ENCODE measurements at regions not wholly inside any gene's neighbourhood (a gene's known extent, or its start where the extent isn't known, plus 50 kb on each side); places are given as distances from the start of the nearest gene placed in this dataset.

- ATAC-seq (ENCODE audit: low read depth) = no peak
- no peak overlapping the region for H2AK9ac ChIP-seq (replicated peaks; ENCODE audit: low read depth, low read length, poor library complexity)
- H2AFZ ChIP-seq (replicated peaks; ENCODE audit: low read length, poor library complexity) = no peak overlapping the region
- H3K4me3 ChIP-seq (ENCODE audit: insufficient read depth, low read depth, low read length) = no peak overlapping the region
- H2BK5ac ChIP-seq (ENCODE audit: low read depth, low read length, poor library complexity, severe bottlenecking) = no peak overlapping the region
- H4K91ac ChIP-seq (ENCODE audit: insufficient read depth, low read depth, low read length) = no peak overlapping the region
- intact Hi-C loops (cut with micrococcal nuclease) (no loop called here), dilution Hi-C loops (cut with HindIII; ENCODE audit: low sequenced_read_pairs, unreplicated experiment) (no loop called here), in situ Hi-C loops (cut with MboI; ENCODE audit: low sequenced_read_pairs) (no loop called here)
- no peak overlapping the region for H3K4ac ChIP-seq (ENCODE audit: low read depth, low read length)
- H3K14ac ChIP-seq (replicated peaks; ENCODE audit: low read depth, low read length) = no peak overlapping the region
- H4K5ac ChIP-seq (ENCODE audit: low read depth, low read length) = no peak overlapping the region
- H2BK120ac ChIP-seq (ENCODE audit: low read depth, low read length) = no peak overlapping the region
- no peak overlapping the region for H3K27ac ChIP-seq (ENCODE audit: insufficient read depth, low read length)
- no peak overlapping the region for H3K9ac ChIP-seq (ENCODE audit: low read depth, low read length)
- H3K18ac ChIP-seq (ENCODE audit: low read depth, low read length) = no peak overlapping the region
- ChIA-PET POLR2A (ENCODE audit: unreplicated experiment) (no interaction called here), CTCF (no interaction called here)
- no peak overlapping the region for H2BK20ac ChIP-seq (ENCODE audit: low read depth, low read length)
- no peak overlapping the region for H2AK5ac ChIP-seq (ENCODE audit: low read depth, low read length)
- BruUV-seq (replicated peaks) = no TSS peak
- H4K8ac ChIP-seq (ENCODE audit: low read depth in 2 of 2, low read length in 2 of 2) = no peak overlapping the region
- H3K4me2 ChIP-seq (ENCODE audit: low read depth, low read length) = no peak overlapping the region
- WGBS, 2 experiments (ENCODE audit: extremely low coverage in 2 of 2, insufficient read length in 1 of 2) = 70% methylated on average over 2 of the region's 4 CpGs; no CpG with 5 or more reads in 1 of the 2 experiments
- H3K4me1 ChIP-seq (ENCODE audit: control insufficient read depth, insufficient read depth, low read length) = peaks cover 9% of the 10 kb centered on the region; the same call in 1 of the 2 replicates
- H3K79me1 ChIP-seq (ENCODE audit: low read depth in 1 of 2, low read length in 2 of 2) = no peaks in the 10 kb centered on the region
- H3K56ac ChIP-seq (ENCODE audit: extremely low read depth, insufficient read depth, low read length) = no peak overlapping the region
- no peaks in the 10 kb centered on the region; the same call in 1 of the 2 replicates for H3K27me3 ChIP-seq (ENCODE audit: control insufficient read depth, insufficient read depth, low read length)
- 0 out of 2 replicates have a peak, but pooled peaks cover under 1% of the 10 kb centered on the region for H3K9me3 ChIP-seq (ENCODE audit: control insufficient read depth, insufficient read depth, low read length)
- no peaks in the 10 kb centered on the region for H4K20me1 ChIP-seq (ENCODE audit: insufficient read depth, low read length)
- H3K23ac ChIP-seq (ENCODE audit: low read depth, low read length) = no peak overlapping the region
- no peaks in the 10 kb centered on the region for H3K36me3 ChIP-seq (ENCODE audit: control insufficient read depth, insufficient read depth, low read length)
- TF ChIP-seq RFX5 (IDR thresholded peaks at IDR 0.05; ENCODE audit: low read depth, low read length) (no peak), NFE2L2 (IDR thresholded peaks at IDR 0.05; ENCODE audit: low read depth, low read length) (no peak)
- no peaks in the 10 kb centered on the region for H3K9me1 ChIP-seq (ENCODE audit: insufficient read depth, low read length)
- DNase-seq = no peak
- H2BK15ac ChIP-seq (ENCODE audit: low read depth, low read length) = no peak overlapping the region
Observed at GRCh38 chr6:163937071-163937470, 522.6 kb downstream of the QKI start.

Measured in IMR-90 (cell line).